Spleen (tissue), 11 donors: ENCODE measurements at regions not wholly inside any gene's neighbourhood (a gene's known extent, or its start where the extent isn't known, plus 50 kb on each side); places are given as distances from the start of the nearest gene placed in this dataset.

Source experiments
- DNase-seq: peaks from one replicate; pipeline ENCODE4 v3.0.0-alpha.2; 2020
- H3K27ac ChIP-seq, 8 donors: fragments of 200-600 bp; sonication (generic) in 7 of 8; 1 replicate in 4 of 8; 2 replicates in 4 of 8; pipeline versions ENCODE4 v1.5.0 to v1.8.0; 2016 to 2021; ENCODE audit warnings: inconsistent platforms in 4 of 8, mild to moderate bottlenecking in 4 of 8, moderate library complexity in 1 of 8
- H3K27me3 ChIP-seq, 7 donors: fragments of 200-600 bp; sonication (generic) in 6 of 7; replicated peaks in 1 of 7; 1 replicate in 4 of 7; 2 replicates in 3 of 7; pipeline versions ENCODE4 v1.5.0 to v1.8.0; 2016 to 2021; ENCODE audit warnings: inconsistent platforms in 3 of 7, mild to moderate bottlenecking in 1 of 7
- H3K36me3 ChIP-seq, 6 donors: fragments of 200-600 bp; sonication (generic) in 5 of 6; 1 replicate in 4 of 6; 2 replicates in 2 of 6; pipeline versions ENCODE4 v1.5.0 to v1.8.0; 2016 to 2021; ENCODE audit warnings: inconsistent platforms in 2 of 6
- H3K4me1 ChIP-seq, 6 donors: fragments of 200-600 bp; sonication (generic) in 5 of 6; 1 replicate in 3 of 6; 2 replicates in 3 of 6; pipeline versions ENCODE4 v1.5.0 to v1.8.0; 2016 to 2021; ENCODE audit warnings: inconsistent platforms in 3 of 6
- H3K4me3 ChIP-seq, 8 donors: fragments of 200-600 bp; sonication (generic) in 7 of 8; 1 replicate in 4 of 8; 2 replicates in 4 of 8; pipeline versions ENCODE4 v1.5.0 to v1.8.0; 2016 to 2021; ENCODE audit warnings: inconsistent platforms in 4 of 8, mild to moderate bottlenecking in 4 of 8, moderate library complexity in 2 of 8
- H3K9me3 ChIP-seq, 8 donors: fragments of 200-600 bp; sonication (generic) in 7 of 8; 1 replicate in 4 of 8; 2 replicates in 4 of 8; pipeline versions ENCODE4 v1.5.0 to v1.8.0; 2016 to 2021; ENCODE audit warnings: inconsistent platforms in 4 of 8
- POLR2A ChIP-seq, 3 donors: fragments of 450-650 bp; IDR thresholded peaks; one replicate each; pipeline ENCODE4 v1.5.1; 2017; ENCODE audit warnings: antibody characterized with exemption in 3 of 3, mild to moderate bottlenecking in 1 of 3
- POLR2AphosphoS5 ChIP-seq, 3 donors: sonication (generic); formaldehyde crosslinking; IDR thresholded peaks; one replicate each; pipeline ENCODE4 v1.5.1; 2017; ENCODE audit warnings: antibody characterized with exemption in 3 of 3
- WGBS, 5 donors: extraction: QIAGEN DNeasy Blood & Tissue Kit in 3 of 5; methylation state at CpG; one replicate each; pipeline versions ENCODE4 v1.1.5 to v1.1.7; 2013 to 2018; 5-methylcytosine and 5-hydroxymethylcytosine counted together
- intact Hi-C: fragments of 100-400 bp; cut with DNase I; formaldehyde crosslinking; loops from one replicate; pipeline ENCODE4 v1.15.0; 2023; ENCODE audit warnings: low total_unique reads
- TF ChIP-seq, protein P1 (sequence below), 11 experiments: fragments of 200-600 bp in 7 of 11; fragments of 450-650 bp in 4 of 11; sonication (generic) in 4 of 11; IDR thresholded peaks in 8 of 11; conservative IDR thresholded peaks in 3 of 11; 1 replicate in 7 of 11; 2 replicates in 4 of 11; pipeline versions ENCODE4 v1.4.0 to v1.8.0; 2016 to 2021; ENCODE audit warnings: antibody characterized with exemption in 11 of 11, inconsistent platforms in 4 of 11, mild to moderate bottlenecking in 1 of 11
- donor health status: healthy with polysubstance abuse.
- donor health status: DM: no; HTN: no; CAD: no; lungs with moderate emphysema.
- donor health status: DM: no; HTN: no; CAD: no.
- donor health status: Bipolar disorder and iron deficiency.
- donor health status: healthy.
- donor health status: DM: no; HTN: no; CAD: no.
- donor health status: DM: yes; HTN: yes; CAD: no.

DNA sequence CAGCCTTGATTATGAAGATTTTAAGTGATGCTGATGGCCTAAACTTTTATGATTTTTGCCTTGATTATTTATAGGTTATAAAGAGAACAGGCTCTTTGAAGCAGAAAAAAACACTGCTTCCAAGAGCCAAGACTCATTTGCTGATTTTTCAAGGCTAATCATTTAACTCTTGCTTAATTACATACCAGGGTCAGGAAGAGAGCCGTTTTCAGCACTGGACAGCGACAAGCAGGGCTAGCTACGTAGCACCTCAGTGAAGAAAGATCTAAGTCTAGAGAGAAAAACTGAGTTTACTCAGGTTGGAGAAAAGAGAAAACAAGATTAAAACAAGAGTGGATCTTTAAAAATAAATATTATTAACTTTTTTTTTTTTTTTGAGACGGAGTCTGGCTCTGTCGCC lies 615.4 kb upstream of the B3GAT1 start:
- Histone ChIP-seq H3K36me3 (no peaks in the 10 kb centered on the region), H3K27me3 (peaks cover 0 to 11% (median 0%) of the 10 kb centered on the region in 7 donors), H3K4me3 (no peak overlapping the region), H3K9me3 (no peaks in the 10 kb centered on the region), H3K4me1 (peaks cover 0 to 6% (median 0%) of the 10 kb centered on the region in 6 donors), H3K27ac (no peak overlapping the region)
- DNase-seq: no peak
- TF ChIP-seq POLR2A (IDR thresholded peaks at IDR 0.05): no peak
- TF ChIP-seq, protein P1, sequence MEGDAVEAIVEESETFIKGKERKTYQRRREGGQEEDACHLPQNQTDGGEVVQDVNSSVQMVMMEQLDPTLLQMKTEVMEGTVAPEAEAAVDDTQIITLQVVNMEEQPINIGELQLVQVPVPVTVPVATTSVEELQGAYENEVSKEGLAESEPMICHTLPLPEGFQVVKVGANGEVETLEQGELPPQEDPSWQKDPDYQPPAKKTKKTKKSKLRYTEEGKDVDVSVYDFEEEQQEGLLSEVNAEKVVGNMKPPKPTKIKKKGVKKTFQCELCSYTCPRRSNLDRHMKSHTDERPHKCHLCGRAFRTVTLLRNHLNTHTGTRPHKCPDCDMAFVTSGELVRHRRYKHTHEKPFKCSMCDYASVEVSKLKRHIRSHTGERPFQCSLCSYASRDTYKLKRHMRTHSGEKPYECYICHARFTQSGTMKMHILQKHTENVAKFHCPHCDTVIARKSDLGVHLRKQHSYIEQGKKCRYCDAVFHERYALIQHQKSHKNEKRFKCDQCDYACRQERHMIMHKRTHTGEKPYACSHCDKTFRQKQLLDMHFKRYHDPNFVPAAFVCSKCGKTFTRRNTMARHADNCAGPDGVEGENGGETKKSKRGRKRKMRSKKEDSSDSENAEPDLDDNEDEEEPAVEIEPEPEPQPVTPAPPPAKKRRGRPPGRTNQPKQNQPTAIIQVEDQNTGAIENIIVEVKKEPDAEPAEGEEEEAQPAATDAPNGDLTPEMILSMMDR (IDR thresholded peaks at IDR 0.05 in 8 of 11, conservative IDR thresholded peaks at IDR 0.05 in 3 of 11): no peak
- TF ChIP-seq POLR2AphosphoS5 (IDR thresholded peaks at IDR 0.05): no peak
- WGBS, 5 donors: 14 to 42% (median 37%) methylated on average over 3 to 5 of the region's 5 CpGs
- intact Hi-C loops: no loop called here

DNA sequence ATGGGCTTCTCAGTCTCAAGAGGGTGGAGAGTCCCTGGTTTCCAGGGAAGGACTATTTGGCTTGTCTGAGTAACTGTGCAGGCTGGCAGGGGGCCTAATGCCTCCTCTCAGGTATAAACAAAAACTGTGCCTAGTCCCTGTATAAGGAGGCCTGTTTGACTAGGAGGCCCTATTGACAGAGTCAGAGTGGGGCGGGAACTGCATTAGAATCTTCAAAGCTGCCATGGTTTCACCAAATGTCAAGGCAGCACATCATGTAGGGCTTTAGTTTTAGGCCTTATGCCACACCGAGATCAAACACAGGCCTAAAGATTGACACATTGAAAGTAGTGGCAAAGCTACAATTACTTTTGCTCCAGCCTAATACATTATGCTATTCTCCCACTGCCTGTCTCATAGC lies 611.5 kb upstream of the B3GAT1 start:
- 68 to 88% (median 78%) methylated on average over 2 of the region's 2 CpGs for WGBS, 5 donors
- H3K9me3 ChIP-seq: no peaks in the 10 kb centered on the region
- no peaks in the 10 kb centered on the region for H3K36me3 ChIP-seq
- intact Hi-C loops: no loop called here
- TF ChIP-seq POLR2AphosphoS5 (IDR thresholded peaks at IDR 0.05) (no peak), POLR2A (IDR thresholded peaks at IDR 0.05) (no peak)
- TF ChIP-seq, protein P1 (IDR thresholded peaks at IDR 0.05 in 8 of 11, conservative IDR thresholded peaks at IDR 0.05 in 3 of 11): no peak
- no peak overlapping the region for H3K4me3 ChIP-seq
- H3K27me3 ChIP-seq: peaks cover 0 to 4% (median 0%) of the 10 kb centered on the region in 7 donors
- H3K27ac ChIP-seq: no peak overlapping the region
- no peak for DNase-seq
- H3K4me1 ChIP-seq: no peaks in the 10 kb centered on the region

GRCh38 chr11:135022454-135022853 lies 610.4 kb upstream of the B3GAT1 start:
- Histone ChIP-seq H3K9me3 (no peaks in the 10 kb centered on the region), H3K36me3 (no peaks in the 10 kb centered on the region)
- 72 to 82% (median 75%) methylated on average over 4 of the region's 4 CpGs for WGBS, 5 donors

GRCh38 chr11:135019899-135020298 lies 607.9 kb upstream of the B3GAT1 start:
- TF ChIP-seq POLR2A (IDR thresholded peaks at IDR 0.05) (no peak), POLR2AphosphoS5 (IDR thresholded peaks at IDR 0.05) (no peak)
- TF ChIP-seq, protein P1 (IDR thresholded peaks at IDR 0.05 in 8 of 11, conservative IDR thresholded peaks at IDR 0.05 in 3 of 11): no peak
- no peaks in the 10 kb centered on the region for H3K36me3 ChIP-seq

More at GRCh38 chr11:135022454-135022853, 610.4 kb upstream of the B3GAT1 start:
- Histone ChIP-seq H3K4me1 (no peaks in the 10 kb centered on the region), H3K27ac (no peak overlapping the region), H3K27me3 (peaks cover 0 to 4% (median 0%) of the 10 kb centered on the region in 7 donors), H3K4me3 (no peak overlapping the region)
- no peak for DNase-seq
- TF ChIP-seq, protein P1 (IDR thresholded peaks at IDR 0.05 in 8 of 11, conservative IDR thresholded peaks at IDR 0.05 in 3 of 11): no peak
- TF ChIP-seq POLR2AphosphoS5 (IDR thresholded peaks at IDR 0.05): no peak
- intact Hi-C loops: no loop called here

More at GRCh38 chr11:135019899-135020298, 607.9 kb upstream of the B3GAT1 start:
- DNase-seq: no peak
- Histone ChIP-seq H3K4me1 (no peaks in the 10 kb centered on the region), H3K9me3 (no peaks in the 10 kb centered on the region), H3K27me3 (peaks cover 0 to 16% (median 0%) of the 10 kb centered on the region in 7 donors), H3K27ac (no peak overlapping the region), H3K4me3 (no peak overlapping the region)
- intact Hi-C loops: no loop called here
- 57 to 66% (median 60%) methylated on average over 4 of the region's 4 CpGs for WGBS, 5 donors
